ENCODE measurements at regions not wholly inside any gene's neighbourhood (a gene's known extent, or its start where the extent isn't known, plus 50 kb on each side); places are given as distances from the start of the nearest gene placed in this dataset.

DNA sequence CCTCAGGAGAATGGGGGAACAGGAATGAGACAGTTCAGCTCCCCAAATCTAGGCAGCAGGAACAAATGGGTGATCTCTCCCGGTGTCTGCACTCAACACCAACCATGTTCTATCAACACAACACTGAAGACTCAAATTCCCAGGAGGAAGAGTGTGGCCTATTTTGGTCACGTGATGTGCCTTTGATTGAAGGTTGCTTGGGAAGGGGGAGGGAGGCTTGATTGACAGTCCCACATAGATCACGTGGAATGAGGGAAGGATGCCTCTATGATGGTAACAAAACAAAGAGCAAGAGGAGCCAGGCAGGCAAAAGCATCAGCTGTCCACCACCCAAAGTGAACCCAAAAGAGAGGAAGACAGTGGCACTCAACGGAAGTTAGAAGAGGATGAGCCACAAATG lies 364.8 kb downstream of the KIF16B start:
- H3K4me3 Mint-ChIP-seq (ENCODE audit: unreplicated experiment), result no peak overlapping the region
- no peak overlapping the region for H3K27ac Mint-ChIP-seq (ENCODE audit: low read depth, unreplicated experiment)
- no TSS peak for BruUV-seq (replicated peaks)
- H3K4me1 Mint-ChIP-seq (ENCODE audit: insufficient read depth, unreplicated experiment), result no peaks in the 10 kb centered on the region
- TF ChIP-seq, protein P1, sequence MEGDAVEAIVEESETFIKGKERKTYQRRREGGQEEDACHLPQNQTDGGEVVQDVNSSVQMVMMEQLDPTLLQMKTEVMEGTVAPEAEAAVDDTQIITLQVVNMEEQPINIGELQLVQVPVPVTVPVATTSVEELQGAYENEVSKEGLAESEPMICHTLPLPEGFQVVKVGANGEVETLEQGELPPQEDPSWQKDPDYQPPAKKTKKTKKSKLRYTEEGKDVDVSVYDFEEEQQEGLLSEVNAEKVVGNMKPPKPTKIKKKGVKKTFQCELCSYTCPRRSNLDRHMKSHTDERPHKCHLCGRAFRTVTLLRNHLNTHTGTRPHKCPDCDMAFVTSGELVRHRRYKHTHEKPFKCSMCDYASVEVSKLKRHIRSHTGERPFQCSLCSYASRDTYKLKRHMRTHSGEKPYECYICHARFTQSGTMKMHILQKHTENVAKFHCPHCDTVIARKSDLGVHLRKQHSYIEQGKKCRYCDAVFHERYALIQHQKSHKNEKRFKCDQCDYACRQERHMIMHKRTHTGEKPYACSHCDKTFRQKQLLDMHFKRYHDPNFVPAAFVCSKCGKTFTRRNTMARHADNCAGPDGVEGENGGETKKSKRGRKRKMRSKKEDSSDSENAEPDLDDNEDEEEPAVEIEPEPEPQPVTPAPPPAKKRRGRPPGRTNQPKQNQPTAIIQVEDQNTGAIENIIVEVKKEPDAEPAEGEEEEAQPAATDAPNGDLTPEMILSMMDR (IDR thresholded peaks at IDR 0.05; ENCODE audit: unreplicated experiment), result no peak
- peaks cover 14% of the 10 kb centered on the region for H3K9me3 Mint-ChIP-seq (ENCODE audit: unreplicated experiment)
- no peaks in the 10 kb centered on the region for H3K27me3 Mint-ChIP-seq (ENCODE audit: insufficient read depth, unreplicated experiment)
- H3K36me3 Mint-ChIP-seq (ENCODE audit: insufficient read depth, unreplicated experiment), result no peaks in the 10 kb centered on the region
- intact Hi-C loops (cut with micrococcal nuclease), result no loop called here
- ChIA-PET POLR2A (interaction anchor here (0.6 kb wide), 1 partner anchor 582 kb away, joined by 3 read pairs; no protein-coding TSS in a partner anchor), CTCF (interaction anchor here (0.7 kb wide), 1 partner anchor 62 kb away, joined by 3 read pairs; no protein-coding TSS in a partner anchor)
- no peak for DNase-seq (ENCODE audit: unreplicated experiment)

DNA sequence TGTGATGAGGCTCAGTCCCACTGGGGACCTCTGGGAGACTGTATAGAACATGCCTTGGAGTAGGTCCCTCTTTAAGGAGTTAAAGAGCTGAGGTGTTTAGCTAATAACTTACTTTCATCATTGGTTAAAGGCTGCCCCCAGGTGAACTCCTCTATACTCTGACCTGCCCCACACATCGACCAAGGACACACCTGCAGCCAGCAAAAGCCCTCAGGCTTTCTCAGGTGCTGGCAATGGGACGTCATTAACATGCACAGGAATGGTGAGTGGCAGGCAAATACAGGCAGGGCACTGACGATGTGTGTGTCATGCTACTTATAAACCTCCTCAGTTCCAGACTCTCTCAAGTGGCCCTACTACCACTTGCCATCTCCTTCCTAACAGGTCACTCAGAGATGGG lies 366.4 kb downstream of the KIF16B start:
- peaks cover 14% of the 10 kb centered on the region for H3K9me3 Mint-ChIP-seq (ENCODE audit: unreplicated experiment)
- CTCF ChIA-PET, result interaction anchor here (0.7 to 0.9 kb wide), 3 partner anchors 26 to 554 kb away, joined by 3 to 5 read pairs (median 4); no protein-coding TSS in a partner anchor

DNA sequence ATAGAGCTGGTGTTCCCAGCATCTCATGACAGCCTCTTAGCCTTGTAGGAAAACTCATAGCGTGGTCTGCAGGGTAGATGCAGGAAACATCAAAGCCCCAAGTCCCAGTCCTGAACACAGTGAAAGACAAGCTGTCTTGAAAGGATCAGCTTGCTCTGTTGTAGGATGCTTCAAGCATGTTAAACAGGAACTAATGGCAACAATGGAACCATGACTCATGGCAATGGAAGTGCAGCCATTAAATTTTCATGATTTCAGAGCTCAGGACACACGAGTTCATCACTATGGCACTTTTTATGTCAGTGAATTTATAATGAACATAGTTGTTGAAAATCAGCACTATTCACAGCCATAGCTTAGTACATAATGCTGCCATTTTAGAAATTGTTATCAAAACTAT lies 367.7 kb downstream of the KIF16B start:
- H3K27me3 Mint-ChIP-seq (ENCODE audit: insufficient read depth, unreplicated experiment), result no peaks in the 10 kb centered on the region
- no peak for DNase-seq (ENCODE audit: unreplicated experiment)
- no peaks in the 10 kb centered on the region for H3K36me3 Mint-ChIP-seq (ENCODE audit: insufficient read depth, unreplicated experiment)
- CTCF ChIA-PET, result interaction anchor here (0.8 kb wide), 1 partner anchor 31 kb away, joined by 3 read pairs; no protein-coding TSS in a partner anchor
- POLR2A ChIA-PET, result no interaction called here
- H3K4me1 Mint-ChIP-seq (ENCODE audit: insufficient read depth, unreplicated experiment), result no peaks in the 10 kb centered on the region
- BruUV-seq (replicated peaks), result no TSS peak
- intact Hi-C loops (cut with micrococcal nuclease), result no loop called here
- H3K27ac Mint-ChIP-seq (ENCODE audit: low read depth, unreplicated experiment), result no peak overlapping the region
- H3K9me3 Mint-ChIP-seq (ENCODE audit: unreplicated experiment), result peaks cover 14% of the 10 kb centered on the region
- TF ChIP-seq, protein P1 (IDR thresholded peaks at IDR 0.05; ENCODE audit: unreplicated experiment), result no peak
- H3K4me3 Mint-ChIP-seq (ENCODE audit: unreplicated experiment), result no peak overlapping the region

More for the DNA sequence above, 366.4 kb downstream of the KIF16B start:
- H3K4me1 Mint-ChIP-seq (ENCODE audit: insufficient read depth, unreplicated experiment), result no peaks in the 10 kb centered on the region
- POLR2A ChIA-PET, result no interaction called here
- DNase-seq (ENCODE audit: unreplicated experiment), result no peak
- BruUV-seq (replicated peaks), result no TSS peak
- H3K27ac Mint-ChIP-seq (ENCODE audit: low read depth, unreplicated experiment), result no peak overlapping the region
- intact Hi-C loops (cut with micrococcal nuclease), result no loop called here
- no peak overlapping the region for H3K4me3 Mint-ChIP-seq (ENCODE audit: unreplicated experiment)
- no peaks in the 10 kb centered on the region for H3K36me3 Mint-ChIP-seq (ENCODE audit: insufficient read depth, unreplicated experiment)
- H3K27me3 Mint-ChIP-seq (ENCODE audit: insufficient read depth, unreplicated experiment), result no peaks in the 10 kb centered on the region
- TF ChIP-seq, protein P1 (IDR thresholded peaks at IDR 0.05; ENCODE audit: unreplicated experiment), result no peak

GRCh38 chr20:16203096-16203495 lies 370.2 kb downstream of the KIF16B start:
- H3K4me1 Mint-ChIP-seq (ENCODE audit: insufficient read depth, unreplicated experiment), result no peaks in the 10 kb centered on the region
- intact Hi-C loops (cut with micrococcal nuclease), result no loop called here
- DNase-seq (ENCODE audit: unreplicated experiment), result no peak
- no peaks in the 10 kb centered on the region for H3K27me3 Mint-ChIP-seq (ENCODE audit: insufficient read depth, unreplicated experiment)
- POLR2A ChIA-PET, result no interaction called here
- no TSS peak for BruUV-seq (replicated peaks)
- CTCF ChIA-PET, result interaction anchor here (1.3 kb wide), 1 partner anchor 8 kb away, joined by 3 read pairs; no protein-coding TSS in a partner anchor
- peaks cover 16% of the 10 kb centered on the region for H3K9me3 Mint-ChIP-seq (ENCODE audit: unreplicated experiment)
- no peak overlapping the region for H3K27ac Mint-ChIP-seq (ENCODE audit: low read depth, unreplicated experiment)
- TF ChIP-seq, protein P1 (IDR thresholded peaks at IDR 0.05; ENCODE audit: unreplicated experiment), result no peak
- H3K4me3 Mint-ChIP-seq (ENCODE audit: unreplicated experiment), result no peak overlapping the region
- no peaks in the 10 kb centered on the region for H3K36me3 Mint-ChIP-seq (ENCODE audit: insufficient read depth, unreplicated experiment)

Data from MCF 10A (cell line).